Endothelial cell of umbilical vein (primary cell): ENCODE measurements at regions not wholly inside any gene's neighbourhood (a gene's known extent, or its start where the extent isn't known, plus 50 kb on each side); places are given as distances from the start of the nearest gene placed in this dataset.

Experiments
- BruUV-seq: library from RNA; stranded (reverse); fragments of 400-500 nt; replicated peaks from 2 replicates; lab custom pipeline; 2021; lab: Mats Ljungman, UMichigan
- CTCF ChIA-PET: fragments of 300-600, 350-600 bp; sonication (Branson Sonifier 250); formaldehyde crosslinking; loops from one replicate; lab custom pipeline; 2021; ENCODE audit warnings: antibody characterized with exemption, inconsistent platforms; lab: Charles Lee
- POLR2A ChIA-PET: fragments of 300-600, 350-600 bp; sonication (Branson Sonifier 250); formaldehyde crosslinking; loops from one replicate; lab custom pipeline; 2021; ENCODE audit warnings: antibody characterized with exemption, inconsistent platforms; lab: Charles Lee
- DNase-seq: peaks from one replicate; pipeline ENCODE4 v3.0.0-alpha.2; 2011; ENCODE audit warnings: low read depth, low spot score
- FAIRE-seq: peaks from 2 replicates; lab custom pipeline; 2011; peaks lifted over from hg19 to GRCh38; lab: Jason Lieb, UNC
- H2AFZ ChIP-seq: 2 replicates; pipeline ENCODE4 v1.6.0; 2012; ENCODE audit warnings: low read depth, low read length, control low read depth, inconsistent platforms
- H3K27ac ChIP-seq: 2 replicates; pipeline ENCODE4 v1.5.1; 2011; ENCODE audit warnings: low read depth, mild to moderate bottlenecking, control low read depth, low read length, moderate library complexity; ENCODE audit not compliant: insufficient read depth
- H3K27me3 ChIP-seq, 2 experiments: 2 replicates each; pipeline versions ENCODE4 v1.6.0 to v1.6.1; 2011; ENCODE audit warnings: low read length in 2 of 2, mixed read lengths in 1 of 2; ENCODE audit not compliant: control insufficient read depth in 2 of 2, insufficient read depth in 2 of 2
- H3K36me3 ChIP-seq, 2 experiments: 2 replicates in 1 of 2; 3 replicates in 1 of 2; pipeline ENCODE4 v1.5.1; 2011; ENCODE audit warnings: low read length in 2 of 2, mild to moderate bottlenecking in 1 of 2, moderate library complexity in 1 of 2; ENCODE audit not compliant: control insufficient read depth in 2 of 2, insufficient read depth in 2 of 2; ENCODE audit errors: extremely low read depth in 1 of 2
- H3K4me1 ChIP-seq: 3 replicates; pipeline ENCODE4 v1.5.1; 2011; ENCODE audit warnings: mild to moderate bottlenecking, low read length; ENCODE audit not compliant: control insufficient read depth, insufficient read depth; ENCODE audit errors: extremely low read depth
- H3K4me2 ChIP-seq: 2 replicates; pipeline ENCODE4 v1.6.1; 2011; ENCODE audit warnings: low read length, control low read depth, mixed read lengths; ENCODE audit not compliant: insufficient read depth
- H3K4me3 ChIP-seq, 3 experiments: fragments of 200-600 bp in 1 of 3; sonication (generic), shearing (Covaris generic) in 1 of 3; replicated peaks in 1 of 3; 2 replicates each; pipeline ENCODE4 v1.5.1; 2011 to 2016; ENCODE audit warnings: control low read depth in 3 of 3, low read length in 3 of 3, mild to moderate bottlenecking in 2 of 3, inconsistent platforms in 1 of 3, low read depth in 1 of 3, moderate library complexity in 1 of 3; ENCODE audit not compliant: insufficient read depth in 1 of 3
- H3K79me2 ChIP-seq: 2 replicates; pipeline ENCODE4 v1.6.0; 2012; ENCODE audit warnings: low read length, inconsistent platforms; ENCODE audit not compliant: control insufficient read depth, insufficient read depth
- H3K9ac ChIP-seq: replicated peaks from 2 replicates; pipeline ENCODE3; 2011; ENCODE audit warnings: low read length, control low read depth; ENCODE audit not compliant: insufficient read depth; ENCODE audit errors: extremely low read depth
- H3K9me1 ChIP-seq: replicated peaks from 3 replicates; pipeline ENCODE4 v1.6.0; 2011; ENCODE audit warnings: mild to moderate bottlenecking, low read length; ENCODE audit not compliant: control insufficient read depth, insufficient read depth; ENCODE audit errors: extremely low read depth
- H3K9me3 ChIP-seq: replicated peaks from 2 replicates; pipeline ENCODE4 v1.5.1; 2012; ENCODE audit warnings: low read length, inconsistent platforms; ENCODE audit not compliant: control insufficient read depth, insufficient read depth
- H4K20me1 ChIP-seq: replicated peaks from 2 replicates; pipeline ENCODE3; 2011; ENCODE audit warnings: mild to moderate bottlenecking, low read length; ENCODE audit not compliant: control insufficient read depth, insufficient read depth; ENCODE audit errors: extremely low read depth
- CTCF ChIP-seq, 2 donors: IDR thresholded peaks; 1 replicate in 1 of 2; 2 replicates in 1 of 2; pipeline ENCODE4 v1.5.1; 2011; ENCODE audit warnings: low read length in 2 of 2, mild to moderate bottlenecking in 2 of 2, moderate library complexity in 2 of 2, control low read depth in 1 of 2, inconsistent platforms in 1 of 2, low read depth in 1 of 2; ENCODE audit not compliant: insufficient read depth in 1 of 2; ENCODE audit errors: extremely low read depth in 1 of 2
- EZH2 ChIP-seq: IDR thresholded peaks from 2 replicates; pipeline ENCODE4 v1.6.1; 2012; ENCODE audit warnings: borderline replicate concordance, low read depth, mild to moderate bottlenecking, moderate library complexity, low read length, inconsistent platforms; ENCODE audit not compliant: severe bottlenecking
- FOS ChIP-seq: IDR thresholded peaks from 2 replicates; pipeline ENCODE4 v1.6.1; 2011; ENCODE audit warnings: mild to moderate bottlenecking, low read length, moderate library complexity, borderline replicate concordance; ENCODE audit not compliant: insufficient read depth
- JUN ChIP-seq: IDR thresholded peaks from 2 replicates; pipeline ENCODE4 v1.6.1; 2011; ENCODE audit warnings: borderline replicate concordance, low read depth; ENCODE audit not compliant: insufficient read length, insufficient read depth
- MYC ChIP-seq: IDR thresholded peaks from one replicate; pipeline ENCODE4 v1.6.1; 2011; ENCODE audit warnings: mild to moderate bottlenecking, low read depth, low read length
- POLR2A ChIP-seq: IDR thresholded peaks from 2 replicates; pipeline ENCODE4 v1.6.1; 2012; ENCODE audit warnings: low read depth, mild to moderate bottlenecking, control low read depth, low read length
- POLR2AphosphoS5 ChIP-seq: IDR thresholded peaks from 2 replicates; pipeline ENCODE4 v1.6.1; 2012; ENCODE audit warnings: low read depth, mild to moderate bottlenecking, control low read depth, low read length, moderate library complexity; ENCODE audit not compliant: insufficient read depth
- dilution Hi-C: fragments of 300-500 bp; cut with MboI; formaldehyde crosslinking; loops from one replicate; pipeline ENCODE4 v1.15.0; 2019; ENCODE audit warnings: low sequenced_read_pairs; ENCODE audit not compliant: extremely low pct_ligation_motif_present
- intact Hi-C: fragments of 100-400 bp; cut with micrococcal nuclease; formaldehyde crosslinking; loops from one replicate; pipeline ENCODE4 v1.10.0; 2022
- TF ChIP-seq, protein P1 (sequence below): IDR thresholded peaks from 2 replicates; pipeline ENCODE4 v1.6.1; 2011; ENCODE audit not compliant: insufficient read depth, insufficient read length

DNA sequence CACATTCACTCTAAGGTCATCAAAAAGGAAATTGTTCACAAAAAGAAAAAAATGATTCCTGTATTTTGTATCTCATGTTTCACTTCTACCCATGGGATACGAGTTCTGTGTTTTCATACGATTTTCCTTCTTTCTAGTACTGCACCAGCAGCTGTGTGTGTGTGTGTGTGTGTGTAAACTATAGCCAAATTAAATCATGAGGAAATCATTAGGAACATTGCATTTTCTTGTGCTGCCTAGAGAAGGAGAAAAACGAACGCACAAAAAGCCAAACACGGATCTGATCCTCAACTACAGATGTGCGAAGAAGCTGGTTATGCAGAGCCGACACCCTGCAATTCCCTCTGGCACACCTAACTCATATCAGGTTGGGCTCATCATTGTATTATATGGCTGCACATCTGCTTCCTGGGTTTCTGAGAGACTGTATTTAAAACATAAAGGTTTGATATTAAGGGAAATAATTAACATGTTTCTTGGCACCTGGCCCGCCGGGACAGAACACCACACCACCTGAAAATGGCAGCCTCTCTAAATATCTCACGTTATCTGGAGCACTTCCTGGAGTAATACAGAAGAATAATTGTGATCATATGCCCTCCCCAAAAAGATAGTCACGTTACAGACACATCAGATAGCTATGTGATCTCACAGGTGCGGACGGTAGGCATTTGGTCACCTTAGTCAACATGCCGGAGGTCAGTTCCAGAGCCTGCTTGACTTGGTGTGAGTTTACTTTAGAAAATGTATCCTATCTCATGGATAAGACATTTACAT, 586.3 kb upstream of the SALL3 start:
- H3K9me1 ChIP-seq: no peaks in the 10 kb centered on the region
- H3K4me2 ChIP-seq: no peak overlapping the region
- no peak for TF ChIP-seq CTCF (IDR thresholded peaks at IDR 0.05; ENCODE audit: extremely low read depth in 1 of 2, insufficient read depth in 1 of 2, low read depth in 1 of 2, low read length in 2 of 2)
- TF ChIP-seq POLR2AphosphoS5: no peak
- no peak for TF ChIP-seq POLR2A
- TF ChIP-seq, protein P1, sequence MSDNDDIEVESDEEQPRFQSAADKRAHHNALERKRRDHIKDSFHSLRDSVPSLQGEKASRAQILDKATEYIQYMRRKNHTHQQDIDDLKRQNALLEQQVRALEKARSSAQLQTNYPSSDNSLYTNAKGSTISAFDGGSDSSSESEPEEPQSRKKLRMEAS: no peak
- TF ChIP-seq JUN: no peak
- no peak for TF ChIP-seq FOS
- no peak for TF ChIP-seq EZH2
- no peak for TF ChIP-seq MYC
- ChIA-PET POLR2A (no interaction called here), CTCF (no interaction called here)
- no peaks in the 10 kb centered on the region for H3K79me2 ChIP-seq
- no peak overlapping the region for H3K9ac ChIP-seq
- peaks cover 6% of the 10 kb centered on the region for H3K9me3 ChIP-seq
- FAIRE-seq (no peak), DNase-seq (no peak)
- H2AFZ ChIP-seq: no peak overlapping the region
- dilution Hi-C loops: no loop called here
- intact Hi-C loops: no loop called here
- H3K27me3 ChIP-seq: no peaks in the 10 kb centered on the region
- no peak overlapping the region for H3K4me3 ChIP-seq
- no peaks in the 10 kb centered on the region for H3K36me3 ChIP-seq
- no TSS peak for BruUV-seq
- H3K4me1 ChIP-seq: no peaks in the 10 kb centered on the region
- no peak overlapping the region for H3K27ac ChIP-seq
- H4K20me1 ChIP-seq: no peaks in the 10 kb centered on the region
